ENCODE measurements at regions not wholly inside any gene's neighbourhood (a gene's known extent, or its start where the extent isn't known, plus 50 kb on each side); places are given as distances from the start of the nearest gene placed in this dataset.
"Not testable (repeated sequence)": the region's sequence is repeated elsewhere in the genome, so short reads cannot be mapped to it uniquely, and the experiment has no call there.

DNA sequence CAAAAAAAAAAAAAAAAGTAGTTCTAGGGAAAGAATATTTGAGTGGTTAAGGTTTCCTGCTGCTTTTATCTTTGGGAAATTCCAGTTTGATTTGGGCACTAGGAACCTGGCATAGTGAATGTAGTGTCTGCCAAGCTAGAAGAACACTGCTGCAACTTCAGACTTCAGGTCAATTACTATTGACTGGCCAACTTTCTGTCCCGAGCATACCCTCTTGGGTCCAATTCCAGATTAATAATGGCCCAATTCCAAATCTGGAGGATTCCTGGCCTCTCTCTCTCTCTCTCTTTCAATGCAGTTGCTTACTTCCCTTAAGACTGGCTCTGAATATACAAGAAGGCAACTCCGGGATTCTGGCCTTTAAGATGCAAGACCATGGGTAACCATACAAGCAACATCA lies 74.9 kb downstream of the ANKEF1 start:
- DNase-seq: no peak

DNA sequence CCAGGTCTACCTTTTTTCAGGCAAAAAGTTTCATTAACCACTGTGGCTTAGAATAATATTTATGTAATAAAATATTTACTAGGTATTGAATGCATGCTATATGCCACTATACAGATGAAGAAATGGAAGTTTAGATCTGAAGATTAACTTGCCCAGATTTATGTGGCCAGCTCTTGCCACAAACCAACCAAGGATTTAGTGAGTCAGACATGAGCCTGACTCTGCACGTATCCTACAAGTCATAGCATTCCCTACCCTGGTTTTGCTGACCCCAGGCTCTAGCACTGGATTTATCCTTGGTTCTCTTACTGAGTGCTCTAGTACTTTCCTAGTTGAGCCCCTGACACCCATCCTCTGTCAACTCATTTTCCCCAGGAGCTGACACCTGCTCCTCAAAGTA lies 75.4 kb downstream of the ANKEF1 start:
- DNase-seq: no peak

DNA sequence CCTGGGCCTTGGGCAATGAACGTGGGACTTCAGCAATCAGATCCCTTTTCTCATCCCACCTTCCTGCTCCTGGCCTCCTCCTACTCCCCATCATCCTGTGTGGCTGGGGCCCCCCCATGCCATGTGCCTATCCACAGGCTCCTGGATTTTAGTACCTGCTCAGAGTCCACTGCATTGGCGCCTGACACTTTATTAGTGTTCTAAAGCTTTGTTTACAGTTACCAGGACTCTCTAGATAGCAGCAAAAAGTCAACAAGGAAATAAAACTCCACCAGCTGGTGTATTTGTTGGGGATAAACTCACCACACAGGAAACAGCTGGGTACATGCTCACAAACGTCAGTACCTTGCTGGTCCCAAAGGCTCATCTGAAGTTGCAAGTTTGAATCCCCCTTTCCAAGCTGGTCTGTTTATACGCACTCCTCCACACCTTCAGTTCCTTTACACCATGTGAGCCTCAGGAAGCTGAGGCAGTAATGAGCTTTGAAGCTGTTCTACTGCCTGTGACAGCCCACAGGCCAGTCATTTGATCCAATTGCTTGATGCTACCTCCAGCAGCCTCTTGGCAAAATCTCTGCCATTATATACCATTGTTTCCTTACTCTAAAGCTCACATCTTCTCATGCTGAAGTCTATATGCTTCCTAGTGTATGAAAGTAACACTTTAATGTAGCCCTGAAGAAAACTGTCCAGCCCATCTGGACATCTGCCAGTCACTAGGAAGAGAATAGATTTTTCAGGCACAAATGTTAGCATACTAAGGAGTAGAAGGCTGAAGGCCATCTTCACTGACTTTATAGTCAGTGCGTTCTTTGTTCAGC lies 76.6 kb downstream of the ANKEF1 start:
- DNase-seq: no peak

DNA sequence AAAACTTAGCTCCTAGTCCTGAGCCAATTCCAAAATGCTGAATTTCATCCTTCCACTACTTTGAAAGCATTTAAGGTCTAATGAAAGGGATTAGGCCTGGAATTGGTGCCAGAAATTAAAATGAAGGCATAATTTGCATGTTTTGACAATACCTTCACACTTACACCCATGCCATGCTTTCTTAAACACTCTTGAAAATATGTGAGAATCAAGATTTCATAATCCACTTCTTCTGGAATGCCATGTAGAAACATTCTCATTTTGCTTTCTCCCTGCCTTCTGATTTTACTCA lies 77.1 kb downstream of the ANKEF1 start:
- no peak for DNase-seq

DNA sequence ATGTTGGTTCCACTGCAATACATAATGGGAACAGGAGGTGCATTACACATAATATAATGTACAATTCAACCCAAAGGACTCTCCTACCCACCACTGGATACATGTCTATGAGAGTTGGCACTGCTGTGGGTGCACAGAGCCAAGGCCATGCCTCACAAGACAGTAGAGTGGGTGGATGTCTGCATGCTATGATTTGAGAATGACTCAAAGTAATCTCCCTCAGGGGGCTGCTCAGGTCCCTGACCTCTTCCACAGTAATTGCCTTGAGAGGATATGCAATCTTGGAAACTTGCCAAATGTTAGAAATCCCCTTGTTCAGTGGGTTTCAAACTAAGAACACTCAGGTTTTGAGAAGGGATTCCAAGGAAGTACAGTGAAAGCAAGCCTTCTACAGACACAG lies 79.0 kb downstream of the ANKEF1 start:
- DNase-seq: no peak

DNA sequence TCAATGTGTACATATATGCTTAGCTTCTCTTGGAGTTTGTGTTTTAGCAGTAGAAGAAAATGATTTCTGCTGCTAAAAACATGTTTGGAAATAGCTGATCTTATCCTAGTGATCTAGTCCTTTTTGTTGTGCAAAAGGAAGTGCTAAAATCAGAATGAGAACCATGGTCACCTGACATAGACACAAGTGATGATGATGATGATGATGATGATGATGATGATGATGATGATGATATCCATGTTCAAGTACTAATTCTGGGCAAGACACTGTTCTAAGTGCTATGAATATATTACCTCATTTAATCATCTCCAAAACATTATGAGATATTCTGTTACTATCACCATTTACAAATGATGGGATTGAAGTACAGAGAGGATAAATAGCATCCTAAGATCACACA lies 79.8 kb downstream of the ANKEF1 start:
- DNase-seq: no peak

DNA sequence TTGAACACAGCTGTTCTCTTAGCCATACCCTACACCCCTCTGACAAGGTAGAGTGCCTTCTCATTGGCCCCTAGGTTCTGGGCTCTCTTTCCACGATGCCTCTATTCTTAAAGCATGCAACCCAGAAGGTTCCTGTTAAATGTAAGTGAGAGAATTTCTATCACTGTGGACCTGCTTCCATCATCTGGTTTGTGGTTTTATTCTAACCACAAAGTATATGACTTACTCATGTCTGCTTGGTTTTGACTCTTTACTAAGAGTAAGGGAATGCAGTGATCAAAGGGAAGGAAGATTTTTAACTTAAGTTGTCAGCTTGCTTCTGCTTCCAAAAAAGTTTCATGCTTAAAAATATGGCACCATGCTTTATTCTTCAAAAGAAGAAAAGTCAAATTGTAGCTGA lies 80.2 kb downstream of the ANKEF1 start:
- no peak for DNase-seq

DNA sequence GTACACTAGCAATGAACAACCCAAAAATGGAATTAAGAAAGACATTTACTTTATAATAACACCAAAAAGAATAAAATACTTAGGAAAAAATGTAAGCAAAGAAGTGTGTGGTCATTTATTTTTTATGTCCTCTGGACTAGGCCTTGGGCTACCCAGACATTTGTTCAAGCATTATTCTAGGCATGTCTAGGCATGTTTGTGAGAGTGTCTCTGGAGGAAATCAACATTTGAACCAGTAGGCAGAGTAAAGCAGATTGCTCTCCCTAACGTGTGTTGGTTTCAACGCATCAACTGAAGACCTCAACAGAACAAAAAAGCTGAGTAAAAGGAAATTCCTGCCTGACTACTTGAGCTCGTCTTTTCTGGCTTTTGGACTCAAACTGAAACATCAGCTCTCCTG lies 84.5 kb downstream of the ANKEF1 start:
- no peak for DNase-seq

DNA sequence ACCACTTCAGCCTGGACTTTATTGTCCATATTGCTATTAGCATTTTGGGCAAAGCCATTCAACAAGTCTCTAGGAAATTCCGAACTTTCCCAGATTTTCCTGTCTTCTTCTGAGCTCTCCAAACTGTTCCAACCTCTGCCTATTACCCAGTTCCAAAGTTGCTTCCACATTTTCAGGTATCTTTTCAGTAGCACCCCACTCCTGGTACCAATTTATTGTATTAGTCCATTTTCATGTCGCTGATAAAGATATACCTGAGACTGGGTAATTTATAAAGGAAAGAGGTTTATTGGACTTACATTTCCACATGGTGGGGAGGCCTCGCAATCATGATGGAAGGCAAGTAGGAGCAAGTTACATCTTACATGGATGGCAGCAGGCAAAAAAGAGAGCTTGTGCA lies 90.1 kb downstream of the ANKEF1 start:
- DNase-seq: not testable (repeated sequence)

DNA sequence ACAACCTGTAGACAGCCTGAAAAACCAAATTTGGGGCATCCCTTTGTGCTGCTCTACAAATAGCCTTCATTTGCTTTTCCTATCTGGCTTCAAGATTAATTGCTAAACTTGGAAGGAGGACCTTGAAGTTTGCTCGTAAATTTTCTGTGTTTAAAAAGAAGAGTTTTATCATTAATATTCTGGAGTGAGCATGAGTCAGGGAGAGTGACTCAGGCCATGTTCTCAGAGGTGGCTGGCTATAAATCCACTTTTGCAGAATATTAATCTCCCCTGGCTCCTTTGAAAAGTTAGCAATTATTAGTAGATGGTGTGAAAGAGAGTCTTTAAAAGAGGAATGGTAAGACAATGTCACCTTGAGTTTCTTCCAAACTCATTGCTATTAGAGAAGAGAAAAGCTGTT lies 91.0 kb downstream of the ANKEF1 start:
- DNase-seq: no peak

DNA sequence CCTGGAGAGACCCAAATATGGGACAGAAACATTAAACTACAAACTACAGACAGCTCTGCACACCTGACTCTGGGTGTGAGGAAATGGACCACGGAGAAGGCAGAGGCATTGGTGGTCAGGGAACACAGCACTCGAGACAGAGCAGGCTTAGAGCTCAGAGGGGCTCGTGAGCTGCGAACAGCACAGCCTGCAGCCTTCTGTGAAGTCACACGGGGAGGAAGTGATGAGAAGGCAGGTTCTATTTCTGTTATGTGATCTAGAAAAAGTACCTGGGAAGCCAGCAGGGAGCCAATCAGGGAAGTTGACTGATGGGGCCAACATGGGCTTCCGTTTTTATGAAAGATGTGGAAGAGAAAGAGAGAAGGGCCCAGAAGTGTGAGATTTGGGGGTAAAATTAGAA lies 88.9 kb upstream of the SNAP25 start:
- no peak for DNase-seq

DNA sequence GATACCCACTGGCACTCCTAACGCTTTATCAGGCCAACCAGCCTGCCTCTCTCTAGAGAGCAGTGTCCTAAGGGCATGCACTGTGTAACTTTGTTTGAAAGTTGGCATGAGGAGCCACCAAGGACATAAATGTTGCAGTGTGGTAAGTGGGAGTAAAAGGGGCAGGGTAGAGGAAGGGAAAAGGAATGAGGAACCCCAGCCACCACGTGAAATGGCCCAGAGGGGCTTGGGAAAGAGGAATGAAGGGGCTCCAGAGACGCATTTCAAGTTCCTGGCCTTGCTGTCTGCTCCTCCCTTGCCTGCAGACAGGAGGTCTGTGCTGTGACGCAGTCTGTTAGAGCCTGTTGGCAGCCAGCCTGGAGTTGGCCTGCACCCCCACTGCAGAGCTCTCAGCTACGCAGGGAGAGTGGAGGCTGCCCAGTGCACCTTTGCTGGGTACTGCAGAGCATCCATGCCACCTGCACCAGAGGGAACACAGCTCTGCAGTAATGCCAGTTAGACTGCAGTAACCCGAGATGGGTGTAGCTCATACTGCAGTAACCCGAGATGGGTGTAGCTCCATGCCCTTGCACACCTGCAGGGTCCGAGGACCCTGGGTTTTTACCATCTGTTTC lies 86.8 kb upstream of the SNAP25 start:
- DNase-seq: peak; percentile 89 to 91

DNA sequence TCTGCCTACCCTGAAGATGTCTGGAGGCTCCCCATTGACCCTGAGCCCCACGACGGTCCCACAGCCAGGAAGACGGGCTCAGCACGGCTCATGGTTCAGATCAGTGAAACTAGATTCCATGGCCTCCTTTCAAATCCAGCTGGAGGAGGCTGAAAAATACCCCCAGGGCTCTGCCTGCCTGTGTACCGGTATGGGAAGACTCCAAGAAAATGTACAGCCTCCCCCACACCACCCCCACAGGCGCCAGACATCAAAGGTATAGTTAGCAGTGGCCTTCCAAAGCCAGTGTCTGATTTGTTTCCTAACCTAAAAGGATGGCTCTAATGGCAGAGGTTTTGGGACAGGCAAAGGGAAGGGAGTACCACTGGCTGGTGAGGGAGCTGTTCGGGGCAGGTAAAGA lies 86.2 kb upstream of the SNAP25 start:
- no peak for DNase-seq

DNA sequence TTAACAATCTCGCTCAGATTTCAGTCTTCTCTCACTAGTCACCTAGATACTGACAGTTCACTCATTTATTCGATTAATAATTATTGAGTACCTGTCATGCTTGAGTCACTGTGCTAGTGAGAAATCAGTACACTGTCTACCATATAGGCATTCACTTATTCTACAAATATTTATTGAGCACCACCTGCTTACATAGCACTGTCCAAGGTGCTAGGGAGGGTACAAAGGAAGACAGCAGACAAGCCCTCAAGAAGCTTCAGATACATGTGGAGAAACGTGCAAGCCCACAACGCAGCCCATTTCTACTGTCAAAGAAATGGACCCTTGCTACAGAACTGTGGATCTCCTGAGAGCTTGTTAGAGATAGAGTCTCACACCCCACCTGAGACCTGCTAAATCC lies 85.1 kb upstream of the SNAP25 start:
- DNase-seq: no peak

DNA sequence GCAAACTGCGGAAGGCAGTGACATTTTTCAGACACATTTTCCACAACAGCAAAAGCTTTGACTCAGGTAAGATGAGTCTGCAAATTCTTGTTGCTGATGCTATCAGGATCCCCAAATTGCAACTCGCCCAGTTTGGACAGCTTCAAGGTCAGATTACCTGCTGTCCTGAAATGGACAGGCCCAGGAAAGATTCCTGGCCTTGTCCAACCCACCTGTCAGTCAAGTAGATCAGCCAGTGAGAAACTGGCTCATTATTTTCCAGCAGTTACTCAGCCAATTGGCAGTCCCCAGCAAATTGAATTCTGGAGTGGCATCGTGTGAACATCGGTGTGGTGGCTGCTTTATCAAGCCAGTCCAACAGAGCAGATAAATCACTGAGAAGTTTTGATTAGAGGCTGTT lies 84.5 kb upstream of the SNAP25 start:
- no peak for DNase-seq

DNA sequence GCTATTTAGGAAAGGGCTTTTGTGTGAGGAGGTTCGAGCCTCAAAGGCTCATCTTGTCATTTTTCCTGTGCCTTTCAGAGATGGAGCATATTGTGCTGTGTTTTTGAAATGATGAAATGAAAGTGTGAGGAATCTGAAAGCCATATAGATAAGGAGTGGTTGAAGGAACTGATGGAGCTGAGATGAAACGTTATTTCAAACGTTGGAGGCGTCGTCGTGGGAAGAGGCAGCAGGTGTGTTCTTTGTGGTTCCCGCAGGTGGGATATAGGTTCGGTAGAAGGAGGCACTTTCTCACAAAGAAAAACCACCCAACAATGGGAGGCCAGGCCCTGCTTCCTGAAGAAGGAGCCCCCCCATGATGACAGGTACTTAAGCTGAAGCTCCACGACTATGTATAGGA lies 83.2 kb upstream of the SNAP25 start:
- no peak for DNase-seq

DNA sequence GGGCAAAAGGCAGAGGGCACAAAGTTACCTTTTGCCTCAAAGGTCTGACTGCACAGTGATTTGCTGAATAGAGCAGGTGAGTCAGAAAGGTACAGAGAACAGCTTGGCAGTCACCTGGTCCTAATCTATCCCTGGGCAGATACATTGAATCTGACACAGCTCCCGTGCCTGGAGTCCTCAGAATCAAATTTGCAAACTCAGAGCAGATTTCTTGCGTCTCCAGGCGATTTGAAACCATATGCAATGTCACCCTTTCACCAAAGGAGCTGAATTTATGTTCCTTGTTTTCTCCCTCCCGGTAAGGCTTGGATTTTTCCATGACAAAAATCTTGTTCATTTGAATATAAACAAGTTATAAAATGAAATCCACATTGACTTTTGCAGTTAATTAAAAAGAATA lies 81.6 kb upstream of the SNAP25 start:
- DNase-seq: no peak

DNA sequence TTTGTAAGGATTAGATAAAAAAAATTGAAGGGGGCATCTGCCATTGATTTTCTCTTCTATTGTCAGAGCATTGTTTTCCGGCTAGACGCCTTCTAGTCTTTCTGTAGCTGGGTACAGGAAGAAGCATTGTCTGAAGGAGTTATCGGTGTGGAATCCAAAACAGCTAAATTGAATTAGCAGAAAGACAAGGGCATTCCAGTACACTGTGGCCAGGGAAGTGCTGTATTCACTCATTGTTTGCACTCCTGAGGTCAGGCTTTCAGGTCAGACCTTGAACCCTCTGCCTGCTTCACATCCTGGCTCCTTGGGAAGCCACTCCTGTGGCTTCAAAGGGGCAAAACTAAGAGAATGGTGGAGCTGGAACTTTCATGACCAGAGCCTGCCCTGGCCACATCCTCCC lies 81.1 kb upstream of the SNAP25 start:
- no peak for DNase-seq

DNA sequence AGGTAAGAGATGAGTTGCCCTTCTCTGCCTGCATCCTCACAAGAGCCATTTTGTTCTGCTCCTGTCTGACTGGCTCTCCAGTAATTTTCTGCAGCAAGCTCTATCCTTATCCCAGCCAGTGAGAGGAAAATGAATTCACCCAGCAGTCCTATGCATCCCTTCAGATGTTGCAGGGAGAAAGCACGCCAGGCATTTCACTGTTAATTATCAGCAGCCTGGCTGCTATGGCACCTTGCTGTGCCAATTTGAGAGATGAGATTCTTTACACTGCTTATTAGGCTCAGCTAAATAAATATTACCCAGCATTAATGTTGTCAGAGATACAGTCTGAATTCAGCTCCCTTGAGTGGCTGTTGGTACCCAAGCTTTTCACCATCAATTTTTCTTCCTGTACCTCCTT lies 61.1 kb upstream of the SNAP25 start:
- peak in 1 of 2 experiments; percentile 32 for DNase-seq

DNA sequence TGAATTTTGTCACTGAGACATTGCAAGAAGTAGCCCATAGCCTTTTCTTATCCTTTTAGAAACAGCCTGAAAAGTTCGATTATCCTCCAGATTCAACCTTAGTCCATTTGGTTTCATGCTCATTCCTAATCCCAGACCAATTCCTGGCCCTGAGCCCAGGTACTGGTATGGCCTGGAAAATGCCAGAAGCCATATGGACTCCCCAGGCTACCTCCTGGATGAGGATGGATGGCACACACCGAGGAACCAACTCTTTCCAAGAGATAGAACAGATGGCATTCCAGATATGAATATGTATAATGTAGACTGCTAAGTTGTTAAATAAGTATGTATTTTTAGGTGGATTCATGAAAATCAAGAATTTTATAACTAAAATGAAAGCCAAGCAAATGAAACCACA lies 51.6 kb upstream of the SNAP25 start:
- peak; percentile 52 to 84 for DNase-seq

DNA sequence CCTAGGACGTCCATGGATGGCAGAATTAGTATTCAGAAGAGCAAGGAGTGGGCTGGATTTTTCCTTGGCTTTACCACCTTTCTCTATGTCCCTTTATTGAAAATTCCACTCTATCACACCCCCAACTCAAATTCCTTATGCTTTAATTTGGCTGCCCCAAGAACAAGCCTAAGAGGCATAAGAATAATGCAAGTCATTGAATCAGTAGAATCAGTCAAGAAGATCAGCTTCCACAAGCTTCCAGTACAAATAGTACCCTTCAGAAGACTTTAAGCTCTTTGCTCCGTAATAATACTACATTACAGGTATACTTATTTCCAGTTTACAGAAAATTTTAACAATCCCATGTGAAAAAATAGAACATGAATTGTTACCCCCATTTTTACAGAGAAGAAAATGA lies 51.0 kb upstream of the SNAP25 start:
- DNase-seq: no peak

Measured in cerebellar nuclear complex (tissue), 1 donor.